Activated naive CD8-positive, alpha-beta T cell treated with anti-CD3 and anti-CD28 coated beads, Interleukin-2, amount 50 U/mL, for 24 hours (primary cell): ENCODE measurements at regions not wholly inside any gene's neighbourhood (a gene's known extent, or its start where the extent isn't known, plus 50 kb on each side); places are given as distances from the start of the nearest gene placed in this dataset.

Experiments
- ATAC-seq: fragments of 150-1000 bp; cut with Tn5 transposase; one replicate; pipeline ENCODE4 v1.10.0; 2021
- DNase-seq: peaks from one replicate; pipeline ENCODE4 v3.0.0; 2021
- H3K27ac Mint-ChIP-seq: one replicate; pipeline ENCODE4 v1.8.0; 2021; ENCODE audit warnings: mild to moderate bottlenecking, mixed read lengths
- H3K27me3 Mint-ChIP-seq: one replicate; pipeline ENCODE4 v1.8.0; 2021; ENCODE audit warnings: mixed read lengths
- H3K36me3 Mint-ChIP-seq: one replicate; pipeline ENCODE4 v1.8.0; 2021; ENCODE audit warnings: low read depth, mixed read lengths
- H3K4me1 Mint-ChIP-seq: one replicate; pipeline ENCODE4 v1.8.0; 2021; ENCODE audit warnings: mixed read lengths
- H3K4me3 Mint-ChIP-seq: one replicate; pipeline ENCODE4 v1.8.0; 2021; ENCODE audit warnings: mild to moderate bottlenecking, moderate library complexity, mixed read lengths
- H3K9me3 Mint-ChIP-seq: one replicate; pipeline ENCODE4 v1.8.0; 2021; ENCODE audit warnings: mixed read lengths

- DNase-seq: no peak
- H3K27ac Mint-ChIP-seq: no peak overlapping the region
- peaks cover 9% of the 10 kb centered on the region for H3K9me3 Mint-ChIP-seq
- no peaks in the 10 kb centered on the region for H3K36me3 Mint-ChIP-seq
- H3K4me1 Mint-ChIP-seq: no peaks in the 10 kb centered on the region
- H3K27me3 Mint-ChIP-seq: no peaks in the 10 kb centered on the region
- no peak for ATAC-seq
- H3K4me3 Mint-ChIP-seq: no peak overlapping the region
Observed at GRCh38 chr3:76646921-76647562, 392.9 kb upstream of the ROBO2 start.

GRCh38 chr3:76651784-76652183 is 388.1 kb upstream of the ROBO2 start:
- H3K27me3 Mint-ChIP-seq: no peaks in the 10 kb centered on the region
- DNase-seq (no peak), ATAC-seq (no peak)
- no peaks in the 10 kb centered on the region for H3K36me3 Mint-ChIP-seq
- H3K4me3 Mint-ChIP-seq: no peak overlapping the region
- no peak overlapping the region for H3K27ac Mint-ChIP-seq
- H3K9me3 Mint-ChIP-seq: peaks cover 5% of the 10 kb centered on the region
- H3K4me1 Mint-ChIP-seq: no peaks in the 10 kb centered on the region

- Mint-ChIP-seq H3K27me3 (no peaks in the 10 kb centered on the region), H3K27ac (no peak overlapping the region), H3K4me3 (no peak overlapping the region), H3K4me1 (no peaks in the 10 kb centered on the region), H3K36me3 (no peaks in the 10 kb centered on the region), H3K9me3 (peaks cover 5% of the 10 kb centered on the region)
- no peak for ATAC-seq
- no peak for DNase-seq
Observed at GRCh38 chr3:76652524-76652923, 387.4 kb upstream of the ROBO2 start.

GRCh38 chr3:76653640-76654251 is 386.2 kb upstream of the ROBO2 start:
- Mint-ChIP-seq H3K27me3 (no peaks in the 10 kb centered on the region), H3K4me1 (no peaks in the 10 kb centered on the region), H3K36me3 (no peaks in the 10 kb centered on the region), H3K9me3 (peaks cover 5% of the 10 kb centered on the region), H3K4me3 (no peak overlapping the region), H3K27ac (no peak overlapping the region)
- ATAC-seq (no peak), DNase-seq (no peak)

GRCh38 chr3:76656531-76657070 is 383.3 kb upstream of the ROBO2 start:
- H3K9me3 Mint-ChIP-seq: peaks cover 5% of the 10 kb centered on the region
- DNase-seq (no peak), ATAC-seq (no peak)
- H3K4me1 Mint-ChIP-seq: no peaks in the 10 kb centered on the region
- H3K36me3 Mint-ChIP-seq: no peaks in the 10 kb centered on the region
- H3K27ac Mint-ChIP-seq: no peak overlapping the region
- no peaks in the 10 kb centered on the region for H3K27me3 Mint-ChIP-seq
- no peak overlapping the region for H3K4me3 Mint-ChIP-seq

- H3K9me3 Mint-ChIP-seq: peaks cover 7% of the 10 kb centered on the region
- no peaks in the 10 kb centered on the region for H3K4me1 Mint-ChIP-seq
- no peak overlapping the region for H3K4me3 Mint-ChIP-seq
- no peak for ATAC-seq
- no peaks in the 10 kb centered on the region for H3K27me3 Mint-ChIP-seq
- H3K36me3 Mint-ChIP-seq: no peaks in the 10 kb centered on the region
- no peak for DNase-seq
- H3K27ac Mint-ChIP-seq: no peak overlapping the region
Observed at GRCh38 chr3:76657909-76658308, 382.0 kb upstream of the ROBO2 start.

GRCh38 chr3:76661527-76662250 is 378.2 kb upstream of the ROBO2 start:
- ATAC-seq (no peak), DNase-seq (no peak)
- H3K27ac Mint-ChIP-seq: no peak overlapping the region
- peaks cover 8% of the 10 kb centered on the region for H3K9me3 Mint-ChIP-seq
- no peaks in the 10 kb centered on the region for H3K27me3 Mint-ChIP-seq
- no peaks in the 10 kb centered on the region for H3K4me1 Mint-ChIP-seq
- H3K4me3 Mint-ChIP-seq: no peak overlapping the region
- no peaks in the 10 kb centered on the region for H3K36me3 Mint-ChIP-seq

GRCh38 chr3:76664816-76665215 is 375.1 kb upstream of the ROBO2 start:
- no peaks in the 10 kb centered on the region for H3K4me1 Mint-ChIP-seq
- no peak overlapping the region for H3K4me3 Mint-ChIP-seq
- no peak for DNase-seq
- H3K27ac Mint-ChIP-seq: no peak overlapping the region
- H3K27me3 Mint-ChIP-seq: no peaks in the 10 kb centered on the region
- no peak for ATAC-seq
- H3K36me3 Mint-ChIP-seq: no peaks in the 10 kb centered on the region
- peaks cover 8% of the 10 kb centered on the region for H3K9me3 Mint-ChIP-seq

GRCh38 chr3:76668653-76669052 is 371.2 kb upstream of the ROBO2 start:
- no peaks in the 10 kb centered on the region for H3K4me1 Mint-ChIP-seq
- no peak overlapping the region for H3K27ac Mint-ChIP-seq
- no peak for ATAC-seq
- DNase-seq: no peak
- no peak overlapping the region for H3K4me3 Mint-ChIP-seq
- H3K36me3 Mint-ChIP-seq: no peaks in the 10 kb centered on the region
- H3K27me3 Mint-ChIP-seq: no peaks in the 10 kb centered on the region
- peaks cover 4% of the 10 kb centered on the region for H3K9me3 Mint-ChIP-seq

- H3K4me1 Mint-ChIP-seq: no peaks in the 10 kb centered on the region
- H3K4me3 Mint-ChIP-seq: no peak overlapping the region
- no peaks in the 10 kb centered on the region for H3K27me3 Mint-ChIP-seq
- DNase-seq: no peak
- no peak overlapping the region for H3K27ac Mint-ChIP-seq
- H3K36me3 Mint-ChIP-seq: no peaks in the 10 kb centered on the region
- ATAC-seq: no peak
- H3K9me3 Mint-ChIP-seq: peaks cover 4% of the 10 kb centered on the region
Observed at GRCh38 chr3:76669322-76669721, 370.6 kb upstream of the ROBO2 start.

- H3K36me3 Mint-ChIP-seq: no peaks in the 10 kb centered on the region
- H3K4me1 Mint-ChIP-seq: no peaks in the 10 kb centered on the region
- no peak overlapping the region for H3K27ac Mint-ChIP-seq
- no peak for DNase-seq
- peaks cover 4% of the 10 kb centered on the region for H3K9me3 Mint-ChIP-seq
- no peaks in the 10 kb centered on the region for H3K27me3 Mint-ChIP-seq
- H3K4me3 Mint-ChIP-seq: no peak overlapping the region
- no peak for ATAC-seq
Observed at GRCh38 chr3:76673171-76673570, 366.7 kb upstream of the ROBO2 start.

GRCh38 chr3:76679541-76679940 is 360.4 kb upstream of the ROBO2 start:
- no peak for DNase-seq
- peaks cover 12% of the 10 kb centered on the region for H3K9me3 Mint-ChIP-seq
- ATAC-seq: no peak
- no peaks in the 10 kb centered on the region for H3K36me3 Mint-ChIP-seq
- no peaks in the 10 kb centered on the region for H3K27me3 Mint-ChIP-seq
- H3K4me1 Mint-ChIP-seq: no peaks in the 10 kb centered on the region
- no peak overlapping the region for H3K27ac Mint-ChIP-seq
- no peak overlapping the region for H3K4me3 Mint-ChIP-seq

GRCh38 chr3:76683256-76683655 is 356.6 kb upstream of the ROBO2 start:
- no peak for ATAC-seq
- Mint-ChIP-seq H3K4me1 (no peaks in the 10 kb centered on the region), H3K4me3 (no peak overlapping the region), H3K27me3 (no peaks in the 10 kb centered on the region), H3K36me3 (no peaks in the 10 kb centered on the region), H3K27ac (no peak overlapping the region), H3K9me3 (peaks cover 11% of the 10 kb centered on the region)
- DNase-seq: no peak

GRCh38 chr3:76684946-76685345 is 355.0 kb upstream of the ROBO2 start:
- no peak for DNase-seq
- Mint-ChIP-seq H3K4me3 (no peak overlapping the region), H3K27me3 (no peaks in the 10 kb centered on the region), H3K4me1 (no peaks in the 10 kb centered on the region), H3K27ac (no peak overlapping the region), H3K36me3 (no peaks in the 10 kb centered on the region), H3K9me3 (peaks cover 12% of the 10 kb centered on the region)
- ATAC-seq: no peak

GRCh38 chr3:76685858-76686257 is 354.0 kb upstream of the ROBO2 start:
- no peak for DNase-seq

More at GRCh38 chr3:76685858-76686257, 354.0 kb upstream of the ROBO2 start:
- H3K27ac Mint-ChIP-seq: no peak overlapping the region
- H3K27me3 Mint-ChIP-seq: no peaks in the 10 kb centered on the region
- peaks cover 12% of the 10 kb centered on the region for H3K9me3 Mint-ChIP-seq
- no peak for ATAC-seq
- no peak overlapping the region for H3K4me3 Mint-ChIP-seq
- H3K36me3 Mint-ChIP-seq: no peaks in the 10 kb centered on the region
- no peaks in the 10 kb centered on the region for H3K4me1 Mint-ChIP-seq
